ENCODE measurements at regions not wholly inside any gene's neighbourhood (a gene's known extent, or its start where the extent isn't known, plus 50 kb on each side); places are given as distances from the start of the nearest gene placed in this dataset.

GRCh38 chr5:18601185-18601584 lies 966.9 kb downstream of the TAF11L14 start:
- TF ChIP-seq CTCF (IDR thresholded peaks at IDR 0.05), result no peak
- TF ChIP-seq POLR2A (IDR thresholded peaks at IDR 0.05), result no peak
- TF ChIP-seq POLR2AphosphoS5 (IDR thresholded peaks at IDR 0.05; ENCODE audit: insufficient read depth in 1 of 2, low read depth in 1 of 2), result no peak

All from vagina (tissue), 2 donors.